ENCODE measurements at regions not wholly inside any gene's neighbourhood (a gene's known extent, or its start where the extent isn't known, plus 50 kb on each side); places are given as distances from the start of the nearest gene placed in this dataset.

- intact Hi-C loops (cut with DNase I): no loop called here
Measured at GRCh38 chr6:138577151-138577915, 78.0 kb upstream of the NHSL1 start.

GRCh38 chr6:138580040-138580439 lies 80.7 kb upstream of the NHSL1 start:
- no peak for DNase-seq (ENCODE audit: low spot score in 2 of 2)
- H3K4me1 ChIP-seq: no peaks in the 10 kb centered on the region
- TF ChIP-seq CTCF (IDR thresholded peaks at IDR 0.05): no peak
- no peaks in the 10 kb centered on the region for H3K27me3 ChIP-seq
- no peak overlapping the region for H3K4me3 ChIP-seq
- no peaks in the 10 kb centered on the region for H3K36me3 ChIP-seq
- H3K27ac ChIP-seq: no peak overlapping the region
- H3K9me3 ChIP-seq: no peaks in the 10 kb centered on the region
- intact Hi-C loops (cut with DNase I): no loop called here

More at GRCh38 chr6:138577151-138577915, 78.0 kb upstream of the NHSL1 start:
- no peaks in the 10 kb centered on the region for H3K9me3 ChIP-seq
- DNase-seq (ENCODE audit: low spot score in 2 of 2): no peak
- no peak overlapping the region for H3K4me3 ChIP-seq
- no peaks in the 10 kb centered on the region for H3K4me1 ChIP-seq
- TF ChIP-seq CTCF (IDR thresholded peaks at IDR 0.05): no peak
- no peak overlapping the region for H3K27ac ChIP-seq
- no peaks in the 10 kb centered on the region for H3K36me3 ChIP-seq
- no peaks in the 10 kb centered on the region for H3K27me3 ChIP-seq

- no peak for TF ChIP-seq CTCF (IDR thresholded peaks at IDR 0.05)
- Histone ChIP-seq H3K27me3 (no peaks in the 10 kb centered on the region), H3K36me3 (no peaks in the 10 kb centered on the region), H3K27ac (no peak overlapping the region), H3K4me1 (no peaks in the 10 kb centered on the region), H3K9me3 (no peaks in the 10 kb centered on the region), H3K4me3 (no peak overlapping the region)
- no peak for DNase-seq (ENCODE audit: low spot score in 2 of 2)
- intact Hi-C loops (cut with DNase I): no loop called here
Measured at GRCh38 chr6:138580801-138581200, 81.5 kb upstream of the NHSL1 start.

- H3K9me3 ChIP-seq: no peaks in the 10 kb centered on the region
- no peaks in the 10 kb centered on the region for H3K4me1 ChIP-seq
- TF ChIP-seq CTCF (IDR thresholded peaks at IDR 0.05): no peak
- no peak for DNase-seq (ENCODE audit: low spot score in 2 of 2)
- intact Hi-C loops (cut with DNase I): no loop called here
- no peaks in the 10 kb centered on the region for H3K36me3 ChIP-seq
- H3K4me3 ChIP-seq: no peak overlapping the region
- no peaks in the 10 kb centered on the region for H3K27me3 ChIP-seq
- no peak overlapping the region for H3K27ac ChIP-seq
Measured at GRCh38 chr6:138582573-138582972, 83.3 kb upstream of the NHSL1 start.

- no peaks in the 10 kb centered on the region for H3K27me3 ChIP-seq
- no peak for TF ChIP-seq CTCF (IDR thresholded peaks at IDR 0.05)
- H3K36me3 ChIP-seq: no peaks in the 10 kb centered on the region
- no peaks in the 10 kb centered on the region for H3K9me3 ChIP-seq
- no peaks in the 10 kb centered on the region for H3K4me1 ChIP-seq
- H3K27ac ChIP-seq: no peak overlapping the region
- intact Hi-C loops (cut with DNase I): loop anchor here (5.0 kb wide), 1 partner anchor 469 kb away; no protein-coding TSS in a partner anchor
- no peak overlapping the region for H3K4me3 ChIP-seq
- no peak for DNase-seq (ENCODE audit: low spot score in 2 of 2)
Measured at GRCh38 chr6:138586638-138587037, 87.3 kb upstream of the NHSL1 start.

Data from ascending aorta (tissue), 2 donors.